ENCODE measurements at regions not wholly inside any gene's neighbourhood (a gene's known extent, or its start where the extent isn't known, plus 50 kb on each side); places are given as distances from the start of the nearest gene placed in this dataset.

DNA sequence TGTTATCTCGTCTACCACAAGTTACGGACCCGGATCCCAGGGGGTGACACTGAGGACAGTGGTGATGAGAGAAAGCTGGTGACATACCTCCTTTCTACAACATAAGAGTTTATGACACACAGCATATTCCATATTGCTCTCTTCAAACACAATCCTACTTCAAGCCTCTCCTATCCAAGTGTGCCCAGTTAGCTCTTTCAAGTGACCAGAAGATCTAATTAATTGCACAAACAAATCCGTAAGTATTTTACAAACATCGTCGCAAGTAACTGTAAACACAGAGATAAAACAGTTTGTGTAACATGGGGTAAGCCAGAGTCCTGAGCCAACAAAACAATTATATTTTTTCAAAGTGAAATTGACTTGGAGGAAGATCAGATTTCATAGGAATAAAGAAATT lies 235.0 kb downstream of the CHD9NB start (continued):
- TF ChIP-seq, protein P1, sequence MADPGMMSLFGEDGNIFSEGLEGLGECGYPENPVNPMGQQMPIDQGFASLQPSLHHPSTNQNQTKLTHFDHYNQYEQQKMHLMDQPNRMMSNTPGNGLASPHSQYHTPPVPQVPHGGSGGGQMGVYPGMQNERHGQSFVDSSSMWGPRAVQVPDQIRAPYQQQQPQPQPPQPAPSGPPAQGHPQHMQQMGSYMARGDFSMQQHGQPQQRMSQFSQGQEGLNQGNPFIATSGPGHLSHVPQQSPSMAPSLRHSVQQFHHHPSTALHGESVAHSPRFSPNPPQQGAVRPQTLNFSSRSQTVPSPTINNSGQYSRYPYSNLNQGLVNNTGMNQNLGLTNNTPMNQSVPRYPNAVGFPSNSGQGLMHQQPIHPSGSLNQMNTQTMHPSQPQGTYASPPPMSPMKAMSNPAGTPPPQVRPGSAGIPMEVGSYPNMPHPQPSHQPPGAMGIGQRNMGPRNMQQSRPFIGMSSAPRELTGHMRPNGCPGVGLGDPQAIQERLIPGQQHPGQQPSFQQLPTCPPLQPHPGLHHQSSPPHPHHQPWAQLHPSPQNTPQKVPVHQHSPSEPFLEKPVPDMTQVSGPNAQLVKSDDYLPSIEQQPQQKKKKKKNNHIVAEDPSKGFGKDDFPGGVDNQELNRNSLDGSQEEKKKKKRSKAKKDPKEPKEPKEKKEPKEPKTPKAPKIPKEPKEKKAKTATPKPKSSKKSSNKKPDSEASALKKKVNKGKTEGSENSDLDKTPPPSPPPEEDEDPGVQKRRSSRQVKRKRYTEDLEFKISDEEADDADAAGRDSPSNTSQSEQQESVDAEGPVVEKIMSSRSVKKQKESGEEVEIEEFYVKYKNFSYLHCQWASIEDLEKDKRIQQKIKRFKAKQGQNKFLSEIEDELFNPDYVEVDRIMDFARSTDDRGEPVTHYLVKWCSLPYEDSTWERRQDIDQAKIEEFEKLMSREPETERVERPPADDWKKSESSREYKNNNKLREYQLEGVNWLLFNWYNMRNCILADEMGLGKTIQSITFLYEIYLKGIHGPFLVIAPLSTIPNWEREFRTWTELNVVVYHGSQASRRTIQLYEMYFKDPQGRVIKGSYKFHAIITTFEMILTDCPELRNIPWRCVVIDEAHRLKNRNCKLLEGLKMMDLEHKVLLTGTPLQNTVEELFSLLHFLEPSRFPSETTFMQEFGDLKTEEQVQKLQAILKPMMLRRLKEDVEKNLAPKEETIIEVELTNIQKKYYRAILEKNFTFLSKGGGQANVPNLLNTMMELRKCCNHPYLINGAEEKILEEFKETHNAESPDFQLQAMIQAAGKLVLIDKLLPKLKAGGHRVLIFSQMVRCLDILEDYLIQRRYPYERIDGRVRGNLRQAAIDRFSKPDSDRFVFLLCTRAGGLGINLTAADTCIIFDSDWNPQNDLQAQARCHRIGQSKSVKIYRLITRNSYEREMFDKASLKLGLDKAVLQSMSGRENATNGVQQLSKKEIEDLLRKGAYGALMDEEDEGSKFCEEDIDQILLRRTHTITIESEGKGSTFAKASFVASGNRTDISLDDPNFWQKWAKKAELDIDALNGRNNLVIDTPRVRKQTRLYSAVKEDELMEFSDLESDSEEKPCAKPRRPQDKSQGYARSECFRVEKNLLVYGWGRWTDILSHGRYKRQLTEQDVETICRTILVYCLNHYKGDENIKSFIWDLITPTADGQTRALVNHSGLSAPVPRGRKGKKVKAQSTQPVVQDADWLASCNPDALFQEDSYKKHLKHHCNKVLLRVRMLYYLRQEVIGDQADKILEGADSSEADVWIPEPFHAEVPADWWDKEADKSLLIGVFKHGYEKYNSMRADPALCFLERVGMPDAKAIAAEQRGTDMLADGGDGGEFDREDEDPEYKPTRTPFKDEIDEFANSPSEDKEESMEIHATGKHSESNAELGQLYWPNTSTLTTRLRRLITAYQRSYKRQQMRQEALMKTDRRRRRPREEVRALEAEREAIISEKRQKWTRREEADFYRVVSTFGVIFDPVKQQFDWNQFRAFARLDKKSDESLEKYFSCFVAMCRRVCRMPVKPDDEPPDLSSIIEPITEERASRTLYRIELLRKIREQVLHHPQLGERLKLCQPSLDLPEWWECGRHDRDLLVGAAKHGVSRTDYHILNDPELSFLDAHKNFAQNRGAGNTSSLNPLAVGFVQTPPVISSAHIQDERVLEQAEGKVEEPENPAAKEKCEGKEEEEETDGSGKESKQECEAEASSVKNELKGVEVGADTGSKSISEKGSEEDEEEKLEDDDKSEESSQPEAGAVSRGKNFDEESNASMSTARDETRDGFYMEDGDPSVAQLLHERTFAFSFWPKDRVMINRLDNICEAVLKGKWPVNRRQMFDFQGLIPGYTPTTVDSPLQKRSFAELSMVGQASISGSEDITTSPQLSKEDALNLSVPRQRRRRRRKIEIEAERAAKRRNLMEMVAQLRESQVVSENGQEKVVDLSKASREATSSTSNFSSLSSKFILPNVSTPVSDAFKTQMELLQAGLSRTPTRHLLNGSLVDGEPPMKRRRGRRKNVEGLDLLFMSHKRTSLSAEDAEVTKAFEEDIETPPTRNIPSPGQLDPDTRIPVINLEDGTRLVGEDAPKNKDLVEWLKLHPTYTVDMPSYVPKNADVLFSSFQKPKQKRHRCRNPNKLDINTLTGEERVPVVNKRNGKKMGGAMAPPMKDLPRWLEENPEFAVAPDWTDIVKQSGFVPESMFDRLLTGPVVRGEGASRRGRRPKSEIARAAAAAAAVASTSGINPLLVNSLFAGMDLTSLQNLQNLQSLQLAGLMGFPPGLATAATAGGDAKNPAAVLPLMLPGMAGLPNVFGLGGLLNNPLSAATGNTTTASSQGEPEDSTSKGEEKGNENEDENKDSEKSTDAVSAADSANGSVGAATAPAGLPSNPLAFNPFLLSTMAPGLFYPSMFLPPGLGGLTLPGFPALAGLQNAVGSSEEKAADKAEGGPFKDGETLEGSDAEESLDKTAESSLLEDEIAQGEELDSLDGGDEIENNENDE (IDR thresholded peaks at IDR 0.05; ENCODE audit: insufficient replicate concordance, low read length) = no peak
- no peak for TF ChIP-seq POU5F1 (IDR thresholded peaks at IDR 0.05; ENCODE audit: low read depth, low read length)
- no peak for TF ChIP-seq CREB1 (IDR thresholded peaks at IDR 0.05)
- no peak for TF ChIP-seq HDAC6 (IDR thresholded peaks at IDR 0.05; ENCODE audit: low read depth, low read length)
- TF ChIP-seq RBBP5 (IDR thresholded peaks at IDR 0.05; ENCODE audit: borderline replicate concordance, low read depth, low read length) = no peak
- no peak for TF ChIP-seq MAFK (IDR thresholded peaks at IDR 0.05; ENCODE audit: low read depth, low read length)
- no peak for TF ChIP-seq EGR1 (IDR thresholded peaks at IDR 0.05; ENCODE audit: borderline replicate concordance, low read depth, low read length)
- TF ChIP-seq KDM4A (IDR thresholded peaks at IDR 0.05; ENCODE audit: low read depth, low read length, severe bottlenecking) = no peak
- no peak for TF ChIP-seq JUN (IDR thresholded peaks at IDR 0.05; ENCODE audit: low read depth, low read length)
- TF ChIP-seq RXRA (IDR thresholded peaks at IDR 0.05; ENCODE audit: insufficient read depth, low read depth, low read length) = no peak
